ENCODE measurements at regions not wholly inside any gene's neighbourhood (a gene's known extent, or its start where the extent isn't known, plus 50 kb on each side); places are given as distances from the start of the nearest gene placed in this dataset.
"Not testable (repeated sequence)": the region's sequence is repeated elsewhere in the genome, so short reads cannot be mapped to it uniquely, and the experiment has no call there.

- no peaks in the 10 kb centered on the region for H3K36me3 ChIP-seq (ENCODE audit: control insufficient read depth in 2 of 2, extremely low read depth in 1 of 2, insufficient read depth in 1 of 2, low read length in 1 of 2)
- H3K4me1 ChIP-seq (ENCODE audit: control insufficient read depth in 1 of 2, extremely low read depth in 1 of 2, insufficient read depth in 2 of 2, low read length in 2 of 2): no peaks in the 10 kb centered on the region
- H3K4me3 ChIP-seq (ENCODE audit: control insufficient read depth in 1 of 2, extremely low read depth in 1 of 2, low read length in 1 of 2): no peak overlapping the region
- H3K27me3 ChIP-seq (replicated peaks in 1 of 2; ENCODE audit: control insufficient read depth in 2 of 2, extremely low read depth in 1 of 2, insufficient read depth in 2 of 2, low read length in 1 of 2): no peaks in the 10 kb centered on the region
- POLR2A ChIA-PET: no interaction called here
- no peaks in the 10 kb centered on the region for H3K4me1 Mint-ChIP-seq
- H3K9me3 ChIP-seq: no peaks in the 10 kb centered on the region
- peaks cover 11 to 32% (median 25%) of the 10 kb centered on the region in 3 donors for H3K9me3 Mint-ChIP-seq
- 54% methylated on average over 1 of the region's 3 CpGs for WGBS (ENCODE audit: insufficient coverage)
- H3K27me3 Mint-ChIP-seq: no peaks in the 10 kb centered on the region
- H3K27ac Mint-ChIP-seq: no peak overlapping the region
- no peaks in the 10 kb centered on the region for H3K36me3 Mint-ChIP-seq
- DNase-seq (no peak), ATAC-seq (replicated peaks in 1 of 4) (no peak)
- H3K27ac ChIP-seq (ENCODE audit: low read length): no peak overlapping the region
- no peak overlapping the region for H3K4me3 Mint-ChIP-seq
- CTCF ChIA-PET: no interaction called here
These were observed 527.8 kb upstream of the AUTS2 start for GRCh38 chr7:69070476-69070875.

GRCh38 chr7:69076566-69076965 lies 521.7 kb upstream of the AUTS2 start:
- Histone ChIP-seq H3K27me3 (replicated peaks in 1 of 2; ENCODE audit: control insufficient read depth in 2 of 2, extremely low read depth in 1 of 2, insufficient read depth in 2 of 2, low read length in 1 of 2) (no peaks in the 10 kb centered on the region), H3K4me1 (ENCODE audit: control insufficient read depth in 1 of 2, extremely low read depth in 1 of 2, insufficient read depth in 2 of 2, low read length in 2 of 2) (no peaks in the 10 kb centered on the region), H3K36me3 (ENCODE audit: control insufficient read depth in 2 of 2, extremely low read depth in 1 of 2, insufficient read depth in 1 of 2, low read length in 1 of 2) (no peaks in the 10 kb centered on the region), H3K4me3 (ENCODE audit: control insufficient read depth in 1 of 2, extremely low read depth in 1 of 2, low read length in 1 of 2) (no peak overlapping the region), H3K27ac (ENCODE audit: low read length) (no peak overlapping the region), H3K9me3 (no peaks in the 10 kb centered on the region)
- ChIA-PET CTCF (no interaction called here), POLR2A (no interaction called here)
- DNase-seq (no peak), ATAC-seq (replicated peaks in 1 of 4) (no peak)
- Mint-ChIP-seq H3K27me3 (no peaks in the 10 kb centered on the region), H3K9me3 (peaks cover 5 to 18% (median 11%) of the 10 kb centered on the region in 3 donors), H3K4me3 (no peak overlapping the region), H3K36me3 (no peaks in the 10 kb centered on the region), H3K27ac (no peak overlapping the region), H3K4me1 (no peaks in the 10 kb centered on the region)
- 92% methylated on average over 4 of the region's 4 CpGs for WGBS (ENCODE audit: insufficient coverage)

- no peak overlapping the region for H3K4me3 Mint-ChIP-seq
- no peak overlapping the region for H3K27ac Mint-ChIP-seq
- no peaks in the 10 kb centered on the region for H3K27me3 Mint-ChIP-seq
- no peaks in the 10 kb centered on the region for H3K36me3 Mint-ChIP-seq
- Histone ChIP-seq H3K36me3 (ENCODE audit: control insufficient read depth in 2 of 2, extremely low read depth in 1 of 2, insufficient read depth in 1 of 2, low read length in 1 of 2) (no peaks in the 10 kb centered on the region), H3K4me1 (ENCODE audit: control insufficient read depth in 1 of 2, extremely low read depth in 1 of 2, insufficient read depth in 2 of 2, low read length in 2 of 2) (no peaks in the 10 kb centered on the region), H3K27me3 (replicated peaks in 1 of 2; ENCODE audit: control insufficient read depth in 2 of 2, extremely low read depth in 1 of 2, insufficient read depth in 2 of 2, low read length in 1 of 2) (no peaks in the 10 kb centered on the region), H3K9me3 (no peaks in the 10 kb centered on the region), H3K4me3 (ENCODE audit: control insufficient read depth in 1 of 2, extremely low read depth in 1 of 2, low read length in 1 of 2) (no peak overlapping the region), H3K27ac (ENCODE audit: low read length) (no peak overlapping the region)
- CTCF ChIA-PET: no interaction called here
- peaks cover 9 to 19% (median 11%) of the 10 kb centered on the region in 3 donors for H3K9me3 Mint-ChIP-seq
- no peak for DNase-seq
- H3K4me1 Mint-ChIP-seq: no peaks in the 10 kb centered on the region
- no peak for ATAC-seq (replicated peaks in 1 of 4)
- 84% methylated on average over 4 of the region's 9 CpGs for WGBS (ENCODE audit: insufficient coverage)
- POLR2A ChIA-PET: no interaction called here
These were observed 519.1 kb upstream of the AUTS2 start for GRCh38 chr7:69078997-69079769.

- H3K27me3 ChIP-seq (replicated peaks in 1 of 2; ENCODE audit: control insufficient read depth in 2 of 2, extremely low read depth in 1 of 2, insufficient read depth in 2 of 2, low read length in 1 of 2); H3K27ac Mint-ChIP-seq; H3K36me3 Mint-ChIP-seq; H3K27ac ChIP-seq (ENCODE audit: low read length); H3K36me3 ChIP-seq (ENCODE audit: control insufficient read depth in 2 of 2, extremely low read depth in 1 of 2, insufficient read depth in 1 of 2, low read length in 1 of 2); H3K9me3 ChIP-seq; ATAC-seq (replicated peaks in 1 of 4); DNase-seq; H3K27me3 Mint-ChIP-seq; H3K4me3 ChIP-seq (ENCODE audit: control insufficient read depth in 1 of 2, extremely low read depth in 1 of 2, low read length in 1 of 2); H3K4me1 ChIP-seq (ENCODE audit: control insufficient read depth in 1 of 2, extremely low read depth in 1 of 2, insufficient read depth in 2 of 2, low read length in 2 of 2); CTCF ChIA-PET; H3K4me3 Mint-ChIP-seq; POLR2A ChIA-PET; H3K4me1 Mint-ChIP-seq: not testable (repeated sequence)
- WGBS (ENCODE audit: insufficient coverage): 100% methylated on average over 1 of the region's 2 CpGs
- H3K9me3 Mint-ChIP-seq: peaks cover 3 to 19% (median 7%) of the 10 kb centered on the region in 3 donors
These were observed 511.0 kb upstream of the AUTS2 start for GRCh38 chr7:69087281-69087680.

- Histone ChIP-seq H3K4me3 (ENCODE audit: control insufficient read depth in 1 of 2, extremely low read depth in 1 of 2, low read length in 1 of 2) (no peak overlapping the region), H3K27ac (ENCODE audit: low read length) (no peak overlapping the region), H3K27me3 (replicated peaks in 1 of 2; ENCODE audit: control insufficient read depth in 2 of 2, extremely low read depth in 1 of 2, insufficient read depth in 2 of 2, low read length in 1 of 2) (no peaks in the 10 kb centered on the region), H3K9me3 (no peaks in the 10 kb centered on the region), H3K36me3 (ENCODE audit: control insufficient read depth in 2 of 2, extremely low read depth in 1 of 2, insufficient read depth in 1 of 2, low read length in 1 of 2) (no peaks in the 10 kb centered on the region), H3K4me1 (ENCODE audit: control insufficient read depth in 1 of 2, extremely low read depth in 1 of 2, insufficient read depth in 2 of 2, low read length in 2 of 2) (no peaks in the 10 kb centered on the region)
- Mint-ChIP-seq H3K27ac (no peak overlapping the region), H3K9me3 (peaks cover 3 to 18% (median 7%) of the 10 kb centered on the region in 3 donors), H3K36me3 (no peaks in the 10 kb centered on the region), H3K4me3 (no peak overlapping the region), H3K4me1 (no peaks in the 10 kb centered on the region), H3K27me3 (no peaks in the 10 kb centered on the region)
- ATAC-seq (replicated peaks in 1 of 4) (no peak), DNase-seq (no peak)
- POLR2A ChIA-PET: no interaction called here
- CTCF ChIA-PET: no interaction called here
These were observed 510.1 kb upstream of the AUTS2 start for GRCh38 chr7:69088185-69088584.

GRCh38 chr7:69090936-69091335 lies 507.3 kb upstream of the AUTS2 start:
- 67% methylated on average over 4 of the region's 4 CpGs for WGBS (ENCODE audit: insufficient coverage)
- Histone ChIP-seq H3K9me3 (no peaks in the 10 kb centered on the region), H3K27me3 (replicated peaks in 1 of 2; ENCODE audit: control insufficient read depth in 2 of 2, extremely low read depth in 1 of 2, insufficient read depth in 2 of 2, low read length in 1 of 2) (no peaks in the 10 kb centered on the region), H3K4me3 (ENCODE audit: control insufficient read depth in 1 of 2, extremely low read depth in 1 of 2, low read length in 1 of 2) (no peak overlapping the region), H3K4me1 (ENCODE audit: control insufficient read depth in 1 of 2, extremely low read depth in 1 of 2, insufficient read depth in 2 of 2, low read length in 2 of 2) (no peaks in the 10 kb centered on the region), H3K27ac (ENCODE audit: low read length) (no peak overlapping the region), H3K36me3 (ENCODE audit: control insufficient read depth in 2 of 2, extremely low read depth in 1 of 2, insufficient read depth in 1 of 2, low read length in 1 of 2) (no peaks in the 10 kb centered on the region)
- Mint-ChIP-seq H3K4me3 (no peak overlapping the region), H3K9me3 (peaks cover 8 to 25% (median 12%) of the 10 kb centered on the region in 3 donors), H3K27me3 (no peaks in the 10 kb centered on the region), H3K4me1 (no peaks in the 10 kb centered on the region), H3K36me3 (no peaks in the 10 kb centered on the region), H3K27ac (no peak overlapping the region)
- CTCF ChIA-PET: no interaction called here
- DNase-seq (no peak), ATAC-seq (replicated peaks in 1 of 4) (no peak)
- POLR2A ChIA-PET: no interaction called here

- CTCF ChIA-PET: no interaction called here
- WGBS (ENCODE audit: insufficient coverage): 73% methylated on average over 2 of the region's 4 CpGs
- Mint-ChIP-seq H3K27me3 (no peaks in the 10 kb centered on the region), H3K4me1 (no peaks in the 10 kb centered on the region), H3K4me3 (no peak overlapping the region), H3K36me3 (no peaks in the 10 kb centered on the region), H3K9me3 (peaks cover 8 to 26% (median 14%) of the 10 kb centered on the region in 3 donors), H3K27ac (no peak overlapping the region)
- no peak overlapping the region for H3K4me3 ChIP-seq (ENCODE audit: control insufficient read depth in 1 of 2, extremely low read depth in 1 of 2, low read length in 1 of 2)
- POLR2A ChIA-PET: no interaction called here
- DNase-seq (no peak), ATAC-seq (replicated peaks in 1 of 4) (no peak)
- no peaks in the 10 kb centered on the region for H3K27me3 ChIP-seq (replicated peaks in 1 of 2; ENCODE audit: control insufficient read depth in 2 of 2, extremely low read depth in 1 of 2, insufficient read depth in 2 of 2, low read length in 1 of 2)
- H3K27ac ChIP-seq (ENCODE audit: low read length): no peak overlapping the region
- no peaks in the 10 kb centered on the region for H3K9me3 ChIP-seq
- no peaks in the 10 kb centered on the region for H3K36me3 ChIP-seq (ENCODE audit: control insufficient read depth in 2 of 2, extremely low read depth in 1 of 2, insufficient read depth in 1 of 2, low read length in 1 of 2)
- no peaks in the 10 kb centered on the region for H3K4me1 ChIP-seq (ENCODE audit: control insufficient read depth in 1 of 2, extremely low read depth in 1 of 2, insufficient read depth in 2 of 2, low read length in 2 of 2)
These were observed 506.8 kb upstream of the AUTS2 start for GRCh38 chr7:69091521-69091920.
